Retina (tissue), 1 donor: ENCODE measurements at regions not wholly inside any gene's neighbourhood (a gene's known extent, or its start where the extent isn't known, plus 50 kb on each side); places are given as distances from the start of the nearest gene placed in this dataset.

Experiments used
- DNase-seq: peaks from one replicate; pipeline ENCODE4 v3.0.0-alpha.2; 2016

- no peak for DNase-seq
These were observed 119.3 kb upstream of the BACE2 start for GRCh38 chr21:41048623-41049022.

- DNase-seq: peak; percentile 30
These were observed 115.0 kb upstream of the BACE2 start for GRCh38 chr21:41052820-41053555.

GRCh38 chr21:41054018-41054578 is 113.9 kb upstream of the BACE2 start:
- DNase-seq: no peak

GRCh38 chr21:41055266-41055665 is 112.7 kb upstream of the BACE2 start:
- DNase-seq: no peak

GRCh38 chr21:41059871-41060270 is 108.1 kb upstream of the BACE2 start:
- DNase-seq: no peak

GRCh38 chr21:41061701-41062100 is 106.3 kb upstream of the BACE2 start:
- no peak for DNase-seq

GRCh38 chr21:41064334-41064791 is 103.6 kb upstream of the BACE2 start:
- no peak for DNase-seq

GRCh38 chr21:41064951-41065350 is 103.0 kb upstream of the BACE2 start:
- no peak for DNase-seq

GRCh38 chr21:41065539-41065938 is 102.4 kb upstream of the BACE2 start:
- DNase-seq: no peak

GRCh38 chr21:41066086-41066938 is 101.6 kb upstream of the BACE2 start:
- no peak for DNase-seq

- no peak for DNase-seq
These were observed 100.3 kb upstream of the BACE2 start for GRCh38 chr21:41067709-41068108.

- DNase-seq: no peak
These were observed 99.5 kb upstream of the BACE2 start for GRCh38 chr21:41068496-41068895.

GRCh38 chr21:41068967-41069642 is 98.9 kb upstream of the BACE2 start:
- peak; percentile 90 for DNase-seq

- DNase-seq: no peak
These were observed 97.7 kb upstream of the BACE2 start for GRCh38 chr21:41070284-41070683.

- DNase-seq: no peak
These were observed 96.4 kb upstream of the BACE2 start for GRCh38 chr21:41071258-41072171.

GRCh38 chr21:41073558-41073957 is 94.4 kb upstream of the BACE2 start:
- no peak for DNase-seq

- no peak for DNase-seq
These were observed 93.4 kb upstream of the BACE2 start for GRCh38 chr21:41074396-41075184.

GRCh38 chr21:41075656-41076055 is 92.3 kb upstream of the BACE2 start:
- no peak for DNase-seq

- DNase-seq: no peak
These were observed 91.9 kb upstream of the BACE2 start for GRCh38 chr21:41076064-41076463.

GRCh38 chr21:41079159-41079558 is 88.8 kb upstream of the BACE2 start:
- no peak for DNase-seq

- DNase-seq: no peak
These were observed 87.4 kb upstream of the BACE2 start for GRCh38 chr21:41080485-41081121.
